Renal cortical epithelial cell (primary cell): ENCODE measurements at regions not wholly inside any gene's neighbourhood (a gene's known extent, or its start where the extent isn't known, plus 50 kb on each side); places are given as distances from the start of the nearest gene placed in this dataset.
A peak's percentile ranks its signal among the peaks of the same experiment; 100 is the strongest.
"Not testable (repeated sequence)": the region's sequence is repeated elsewhere in the genome, so short reads cannot be mapped to it uniquely, and the experiment has no call there.

Experiments
- DNase-seq: peaks from one replicate; pipeline ENCODE4 v3.0.0-alpha.2; 2011; ENCODE audit warnings: low read depth

- DNase-seq, result no peak
Measured at GRCh38 chr3:28575746-28576613, 227.4 kb upstream of the AZI2 start.

GRCh38 chr3:28576614-28577200 is 228.1 kb upstream of the AZI2 start:
- DNase-seq, result no peak

DNA sequence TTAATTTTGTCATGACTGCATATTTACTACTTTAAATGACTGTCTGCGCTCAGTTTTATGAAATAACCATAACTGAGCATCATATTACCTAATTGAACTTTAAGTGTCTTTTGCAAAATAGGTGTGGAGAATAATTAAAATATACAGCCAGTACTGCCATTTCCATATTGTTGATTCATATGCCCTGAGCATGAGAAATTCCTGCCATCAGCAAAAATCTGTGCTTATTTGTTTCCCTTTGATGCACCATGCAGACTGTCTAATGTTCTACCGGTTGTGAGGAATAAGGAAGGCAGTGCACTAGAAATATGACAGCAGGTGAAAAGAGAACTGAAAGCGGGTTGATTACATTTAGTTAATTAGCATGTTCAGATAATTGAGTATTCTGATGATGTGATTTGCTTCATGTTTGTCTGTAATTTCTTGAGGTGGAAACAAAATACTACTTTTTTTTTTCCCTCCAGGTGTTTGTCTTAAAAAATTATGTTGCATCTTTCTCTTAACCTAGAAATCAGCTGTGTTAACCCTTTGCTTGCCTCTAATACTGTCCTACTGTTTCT is 229.4 kb upstream of the AZI2 start:
- DNase-seq, result no peak

- DNase-seq, result peak; percentile 52
Measured at GRCh38 chr3:28586325-28586724, 237.7 kb upstream of the AZI2 start.

DNA sequence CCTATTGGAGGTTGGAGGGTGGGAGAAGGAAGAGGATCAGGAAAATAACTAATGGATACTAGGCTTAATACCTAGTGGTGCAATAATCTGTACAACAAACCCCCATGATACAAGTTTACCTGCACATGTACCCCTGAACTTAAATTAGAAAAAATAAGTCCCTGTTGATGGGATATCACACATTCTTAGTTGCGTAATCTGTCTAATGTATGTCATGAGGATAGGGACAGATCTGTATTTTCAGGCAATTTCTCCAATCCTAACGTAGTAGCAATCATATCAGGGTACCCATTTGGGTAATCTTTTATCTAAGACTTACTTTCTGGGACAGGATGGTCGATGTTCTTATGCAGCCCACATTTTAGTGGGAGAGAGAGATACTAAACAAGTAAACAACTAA is 239.1 kb upstream of the AZI2 start:
- no peak for DNase-seq

- DNase-seq, result no peak
Measured at GRCh38 chr3:28590216-28590615, 241.6 kb upstream of the AZI2 start.

DNA sequence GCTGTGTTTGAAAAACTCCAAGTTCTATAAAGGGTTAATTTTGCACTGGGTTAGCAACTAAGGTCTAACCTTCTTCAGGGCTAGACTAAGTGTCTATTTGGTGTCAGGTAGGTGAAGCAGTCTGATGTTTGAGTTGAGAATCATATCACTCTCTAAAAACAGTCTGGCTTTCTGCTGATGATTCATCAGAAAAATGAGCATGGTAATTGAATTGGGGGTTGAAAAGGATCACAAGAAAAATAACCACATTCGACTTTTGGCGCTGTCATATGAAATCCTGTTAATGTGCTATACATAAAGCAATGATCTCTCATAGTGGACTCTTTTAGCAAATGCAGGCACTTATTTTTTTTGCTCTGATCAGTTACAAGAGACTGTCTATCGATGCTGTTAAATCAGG is 242.2 kb upstream of the AZI2 start:
- DNase-seq, result no peak

DNA sequence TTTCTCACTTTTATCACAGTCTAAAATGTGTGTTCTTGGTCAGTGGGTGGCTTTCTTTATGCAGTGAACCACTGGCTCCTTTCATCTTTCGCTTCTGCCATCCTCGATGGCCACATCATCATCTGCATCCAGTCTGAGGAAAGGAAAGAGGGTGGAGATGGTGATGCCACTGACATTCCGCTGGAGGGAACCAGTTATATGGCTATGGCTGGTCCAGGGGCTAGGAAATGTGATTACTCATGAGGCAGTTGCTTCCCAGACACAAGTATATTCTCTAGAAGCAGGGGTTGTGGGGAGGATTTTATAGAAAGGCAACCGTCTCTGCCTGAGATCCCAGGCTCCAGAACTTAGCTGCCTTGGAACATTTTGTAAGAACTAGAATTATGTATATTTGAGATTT is 246.7 kb upstream of the AZI2 start:
- DNase-seq, result no peak

DNA sequence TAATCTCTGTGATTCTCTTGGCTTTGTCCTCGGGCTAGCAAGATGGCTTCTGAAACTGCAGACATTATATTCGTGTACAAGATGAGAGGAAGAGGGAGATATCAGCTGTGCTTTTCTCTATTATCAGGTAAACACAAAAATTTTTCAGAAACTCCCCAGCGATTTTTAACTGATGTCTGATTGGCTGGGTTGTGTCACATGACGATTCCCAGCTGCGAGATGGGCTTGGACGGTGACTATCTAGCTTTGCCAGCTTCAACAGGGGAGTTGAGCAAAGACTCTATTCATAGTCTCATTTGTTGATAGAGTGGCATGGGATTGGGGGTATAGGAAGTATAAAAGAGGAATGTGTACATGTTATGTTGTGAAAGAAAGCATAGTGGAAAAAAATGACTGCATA is 248.8 kb upstream of the AZI2 start:
- DNase-seq, result no peak

DNA sequence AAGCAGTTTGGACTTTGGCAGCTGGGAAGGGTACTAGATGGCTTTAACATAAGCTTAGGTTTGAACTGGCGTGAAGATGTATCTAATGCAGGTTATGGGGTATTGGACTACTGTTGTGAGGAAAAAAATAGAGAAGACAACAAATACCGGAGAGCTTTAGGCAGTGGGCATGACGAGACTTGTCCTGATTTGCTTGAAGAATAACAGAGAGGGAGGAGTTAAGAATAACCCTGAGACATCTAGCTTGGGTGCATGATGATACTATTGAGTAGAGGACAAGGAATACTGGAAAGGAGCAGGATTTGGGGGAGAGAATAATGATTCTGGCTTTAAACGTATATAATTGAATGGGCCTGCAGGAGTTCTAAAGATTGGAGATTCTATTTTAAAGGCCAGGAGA is 249.5 kb upstream of the AZI2 start:
- DNase-seq, result no peak

DNA sequence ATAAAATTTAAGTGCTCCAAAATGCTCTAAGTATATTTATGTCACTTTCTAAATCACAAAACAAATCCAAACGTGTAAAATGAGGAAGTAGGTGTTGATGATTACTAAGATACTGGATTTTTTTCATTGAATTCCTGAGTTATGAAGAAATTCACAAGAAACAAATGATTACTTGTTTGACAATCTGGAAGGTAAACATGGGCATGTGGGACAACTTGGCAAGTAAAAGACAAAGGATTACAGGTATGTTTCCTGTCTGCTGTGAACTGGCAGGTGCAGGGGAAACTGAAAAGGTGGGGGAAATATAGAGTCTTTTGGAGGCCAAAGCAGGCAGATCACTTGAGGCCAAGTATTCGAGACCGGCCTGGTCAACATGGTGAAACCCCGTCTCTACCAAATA is 252.7 kb upstream of the AZI2 start:
- DNase-seq, result no peak

DNA sequence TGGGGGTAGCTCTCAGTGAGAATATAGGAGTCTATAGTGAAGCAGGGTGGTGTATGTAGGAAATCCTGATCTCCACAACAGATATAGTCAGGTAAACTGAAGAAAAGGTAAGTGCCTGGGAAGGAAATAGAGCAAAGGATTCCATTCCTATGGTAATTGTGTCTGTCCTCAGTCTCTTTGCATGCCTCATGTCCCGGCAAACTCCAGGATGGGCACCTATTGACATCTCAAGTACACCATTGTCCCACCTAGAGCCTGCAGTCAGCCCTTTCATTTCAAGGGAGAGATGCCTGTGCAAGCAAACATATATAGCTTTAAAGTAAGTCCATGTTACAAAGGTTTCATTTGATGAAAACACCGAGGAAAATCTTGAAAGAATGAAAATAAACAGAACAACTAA is 257.7 kb upstream of the AZI2 start:
- DNase-seq, result no peak

DNA sequence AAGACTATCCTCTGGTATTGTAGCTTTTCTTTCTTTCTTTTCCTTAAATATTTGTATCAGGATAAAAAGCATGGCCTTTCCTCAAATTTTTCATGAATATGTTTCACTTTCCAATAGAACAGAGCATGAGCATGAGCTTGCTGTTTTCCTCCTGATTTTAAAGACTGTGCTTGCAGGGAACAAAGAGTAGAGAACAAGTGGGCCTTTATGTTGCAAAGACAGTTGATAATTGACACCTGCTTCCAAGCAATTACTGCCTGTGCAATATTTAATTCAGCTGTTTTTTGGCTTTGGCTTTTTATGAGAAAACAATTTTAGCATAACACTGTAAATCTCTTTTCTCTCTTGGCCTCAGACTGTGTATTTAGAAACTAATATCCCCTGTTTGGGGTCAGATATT is 263.6 kb upstream of the AZI2 start:
- DNase-seq, result no peak

DNA sequence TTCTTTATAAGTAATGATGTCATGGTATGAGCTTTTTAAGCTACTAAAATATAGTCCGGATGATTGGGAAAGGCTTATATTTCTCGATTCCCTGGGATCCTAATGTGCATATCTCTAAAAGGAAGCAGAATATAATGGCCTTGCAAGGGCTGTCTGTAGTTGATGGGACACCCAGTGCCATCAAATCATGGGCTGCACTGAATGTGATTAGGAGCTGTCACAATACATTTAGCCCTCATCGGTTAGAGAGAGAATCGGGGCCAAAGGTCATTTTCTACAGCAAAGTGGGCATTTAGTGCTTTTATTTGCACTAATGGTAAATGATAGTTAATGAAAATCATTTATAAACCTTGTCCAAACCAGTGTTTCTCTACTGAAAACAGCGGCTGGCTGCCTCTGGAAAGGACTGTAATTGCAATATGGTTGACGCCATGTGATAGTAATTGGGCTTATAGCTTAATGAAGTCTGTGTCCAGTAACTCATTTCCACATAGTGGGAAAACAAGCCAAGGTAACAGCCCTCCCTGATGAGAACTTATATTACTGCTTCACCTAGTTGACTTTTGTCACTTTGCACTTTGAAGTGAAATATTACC is 265.0 kb upstream of the AZI2 start:
- no peak for DNase-seq

GRCh38 chr3:28615071-28615470 is 266.4 kb upstream of the AZI2 start:
- no peak for DNase-seq

GRCh38 chr3:28615971-28616370 is 267.3 kb upstream of the AZI2 start:
- DNase-seq, result no peak

- no peak for DNase-seq
Measured at GRCh38 chr3:28617821-28618220, 269.2 kb upstream of the AZI2 start.

GRCh38 chr3:28623106-28623505 is 274.5 kb upstream of the AZI2 start:
- DNase-seq, result no peak

DNA sequence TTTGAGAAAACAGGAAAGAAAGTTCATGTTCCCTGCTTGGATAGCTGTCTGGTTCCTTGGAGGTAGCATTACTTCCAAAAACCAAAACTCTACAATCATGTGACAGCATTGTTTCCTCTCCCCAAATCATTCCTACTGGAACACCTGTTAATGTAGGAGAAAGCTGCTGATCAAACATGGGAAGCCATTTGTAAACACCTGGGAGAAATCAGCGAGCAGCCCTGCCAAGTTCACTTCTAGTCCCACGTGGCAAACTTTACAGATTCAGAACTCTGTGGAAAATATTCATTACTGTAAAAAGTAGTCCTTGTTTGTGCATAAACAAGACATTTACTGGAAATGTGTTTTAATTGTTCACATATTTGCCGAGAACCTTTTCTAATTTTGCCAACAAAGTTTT is 275.5 kb upstream of the AZI2 start:
- no peak for DNase-seq

GRCh38 chr3:28627843-28628242 is 279.2 kb upstream of the AZI2 start:
- DNase-seq, result not testable (repeated sequence)

GRCh38 chr3:28634019-28634418 is 285.4 kb upstream of the AZI2 start:
- no peak for DNase-seq

DNA sequence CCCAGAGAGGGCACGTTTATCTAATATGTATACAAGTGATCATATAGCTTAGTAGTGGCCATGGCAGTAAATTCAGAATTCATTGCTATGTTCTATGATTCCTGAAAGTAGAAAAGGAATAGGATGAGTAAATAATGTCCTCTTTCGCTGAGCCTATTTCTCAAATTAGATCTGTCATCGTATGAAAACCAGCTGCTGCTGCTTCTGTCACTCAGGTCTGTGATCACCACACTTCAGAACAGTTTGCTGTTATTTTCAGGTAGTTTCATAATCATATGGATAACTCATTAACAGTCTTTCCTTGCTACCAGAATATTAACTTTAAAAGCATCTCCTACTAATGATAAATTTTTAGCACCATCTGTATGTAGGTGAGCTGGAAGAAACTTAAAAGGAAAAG is 289.1 kb upstream of the AZI2 start:
- no peak for DNase-seq

DNA sequence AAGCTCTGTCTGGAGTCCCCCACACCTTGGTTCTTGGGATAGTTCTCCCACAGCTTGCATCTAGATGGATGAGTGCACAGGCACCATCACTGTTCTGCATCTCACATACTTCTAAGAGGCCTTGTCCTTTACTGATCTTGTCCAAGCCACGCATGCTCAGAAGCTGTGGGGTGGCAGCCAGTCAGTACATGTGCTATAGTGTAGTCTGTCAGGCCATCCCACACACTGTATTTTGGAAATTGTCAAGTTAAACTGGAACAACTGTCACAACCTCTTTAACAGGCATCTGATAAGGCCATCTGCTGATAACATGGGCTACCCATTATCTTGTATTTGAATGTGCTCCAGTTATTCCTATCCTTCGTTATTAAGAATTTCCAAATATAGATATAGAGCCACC is 296.5 kb upstream of the AZI2 start:
- no peak for DNase-seq
